H1 (cell line): ENCODE measurements at regions not wholly inside any gene's neighbourhood (a gene's known extent, or its start where the extent isn't known, plus 50 kb on each side); places are given as distances from the start of the nearest gene placed in this dataset.

ENCODE experiments used
- BRCA1 ChIP-seq: IDR thresholded peaks from 2 replicates; pipeline ENCODE4 v1.6.1; 2012; ENCODE audit warnings: low read depth, low read length, improper control_type of control experiment
- CBX8 ChIP-seq: fragments of 300-800, 300-1000 bp; sonication (generic); IDR thresholded peaks from 2 replicates; pipeline ENCODE4 v1.7.1; 2016; ENCODE audit warnings: low read depth, low read length, borderline replicate concordance
- CTCF ChIP-seq, 3 experiments: IDR thresholded peaks; 1 replicate in 2 of 3; 2 replicates in 1 of 3; pipeline versions ENCODE4 v1.5.1 to v1.6.1; 2011; ENCODE audit warnings: low read length in 3 of 3, mild to moderate bottlenecking in 3 of 3, inconsistent platforms in 2 of 3, low read depth in 1 of 3, moderate library complexity in 1 of 3; ENCODE audit not compliant: insufficient read depth in 1 of 3; ENCODE audit errors: control extremely low read depth in 1 of 3
- POLR2A ChIP-seq, 2 experiments: IDR thresholded peaks; 1 replicate in 1 of 2; 2 replicates in 1 of 2; pipeline ENCODE4 v1.6.1; 2011; ENCODE audit warnings: low read depth in 2 of 2, low read length in 2 of 2, mild to moderate bottlenecking in 2 of 2; ENCODE audit errors: control extremely low read depth in 1 of 2
- POLR2AphosphoS5 ChIP-seq: IDR thresholded peaks from 2 replicates; pipeline ENCODE4 v1.6.1; 2011; ENCODE audit warnings: low read depth, low read length
- RAD21 ChIP-seq, 2 experiments: IDR thresholded peaks in 1 of 2; conservative IDR thresholded peaks in 1 of 2; 2 replicates each; pipeline ENCODE4 v1.6.1; 2011; ENCODE audit warnings: low read depth in 2 of 2, low read length in 2 of 2, improper control_type of control experiment in 1 of 2, inconsistent platforms in 1 of 2, mild to moderate bottlenecking in 1 of 2, moderate library complexity in 1 of 2
- RBBP5 ChIP-seq: IDR thresholded peaks from 2 replicates; pipeline ENCODE4 v1.7.1; 2012; ENCODE audit warnings: low read depth, mild to moderate bottlenecking, inconsistent platforms, low read length, moderate library complexity, borderline replicate concordance
- SIRT6 ChIP-seq: IDR thresholded peaks from one replicate; pipeline ENCODE4 v1.7.1; 2012; ENCODE audit warnings: low read length, inconsistent platforms
- SP1 ChIP-seq: IDR thresholded peaks from 2 replicates; pipeline ENCODE4 v1.6.1; 2011; ENCODE audit warnings: low read depth, low read length
- TCF12 ChIP-seq: IDR thresholded peaks from 2 replicates; pipeline ENCODE4 v1.6.1; 2011; ENCODE audit warnings: low read depth, mild to moderate bottlenecking, low read length
- TEAD4 ChIP-seq: IDR thresholded peaks from 2 replicates; pipeline ENCODE4 v1.6.1; 2012; ENCODE audit warnings: low read depth, low read length, inconsistent platforms, mixed read lengths

GRCh38 chr4:177986236-177986635 lies 544.0 kb upstream of the AGA start:
- TF ChIP-seq SIRT6 (no peak), CTCF (IDR thresholded peaks at IDR 0.05; ENCODE audit: control extremely low read depth in 1 of 3, insufficient read depth in 1 of 3, low read depth in 1 of 3, low read length in 3 of 3) (no peak), BRCA1 (no peak), TEAD4 (no peak), TCF12 (no peak), POLR2AphosphoS5 (no peak), CBX8 (no peak), RAD21 (IDR thresholded peaks at IDR 0.05 in 1 of 2, conservative IDR thresholded peaks at IDR 0.05 in 1 of 2; ENCODE audit: low read depth in 2 of 2, low read length in 2 of 2) (no peak), POLR2A (IDR thresholded peaks at IDR 0.05; ENCODE audit: control extremely low read depth in 1 of 2, low read depth in 2 of 2, low read length in 2 of 2) (no peak), SP1 (no peak), RBBP5 (no peak)
